K562 (cell line): ENCODE measurements at regions not wholly inside any gene's neighbourhood (a gene's known extent, or its start where the extent isn't known, plus 50 kb on each side); places are given as distances from the start of the nearest gene placed in this dataset.

Experiments
- ATAC-seq: fragments of 200-7000 bp; cut with Tn5 transposase; 3 replicates; pipeline ENCODE4 v1.9.1; 2020; ENCODE audit warnings: moderate library complexity
- BruUV-seq: library from RNA; stranded (reverse); fragments of 400-500 nt; replicated peaks from 2 replicates; lab custom pipeline; 2021; lab: Mats Ljungman, UMichigan
- CTCF ChIA-PET: fragments of 300-600 bp; formaldehyde crosslinking; extraction: SDS; loops from one replicate; lab custom pipeline; 2021; ENCODE audit warnings: low intra/inter-chr PET ratio; lab: Yijun Ruan, JAX
- POLR2A ChIA-PET: fragments of 300-600, 350-650 bp; sonication (Branson Sonifier 250); formaldehyde crosslinking; extraction: SDS; loops from one replicate; lab custom pipeline; 2021; ENCODE audit warnings: antibody characterized with exemption, inconsistent platforms; lab: Yijun Ruan, JAX
- DNase-seq, 4 experiments: peaks; one replicate each; pipeline versions ENCODE4 v3.0.0 to v3.0.0-alpha.2; 2011 to 2018; ENCODE audit warnings: low spot score in 3 of 4, mixed read lengths in 3 of 4; ENCODE audit errors: extremely low read depth in 1 of 4
- FAIRE-seq: peaks from 2 replicates; lab custom pipeline; 2011; peaks lifted over from hg19 to GRCh38; lab: Jason Lieb, UNC
- H2AFZ ChIP-seq: 2 replicates; pipeline ENCODE4 v1.6.0; 2011; ENCODE audit warnings: low read depth, low read length, control low read depth, inconsistent platforms
- H3K27ac ChIP-seq: fragments of 200-600 bp; 3 replicates; pipeline ENCODE4 v1.8.0; 2011; ENCODE audit warnings: low read depth, mild to moderate bottlenecking, control low read depth, inconsistent platforms, low read length, moderate library complexity, mixed read lengths; ENCODE audit errors: extremely low read depth
- H3K27me3 ChIP-seq, 2 experiments: fragments of 300-600 bp in 1 of 2; 2 replicates in 1 of 2; 3 replicates in 1 of 2; pipeline versions ENCODE4 v1.6.0 to v1.8.0; 2011; ENCODE audit warnings: inconsistent platforms in 2 of 2, low read length in 2 of 2, mild to moderate bottlenecking in 1 of 2, mixed read lengths in 1 of 2, moderate library complexity in 1 of 2; ENCODE audit not compliant: control insufficient read depth in 2 of 2, insufficient read depth in 2 of 2
- H3K36me3 ChIP-seq: fragments of 300-600 bp; 3 replicates; pipeline ENCODE4 v1.8.0; 2011; ENCODE audit warnings: mild to moderate bottlenecking, low read length, inconsistent platforms; ENCODE audit not compliant: control insufficient read depth, insufficient read depth
- H3K4me1 ChIP-seq, 2 experiments: fragments of 200-600 bp in 1 of 2; replicated peaks in 1 of 2; 2 replicates in 1 of 2; 3 replicates in 1 of 2; pipeline versions ENCODE4 v1.5.1 to v1.8.0; 2011; ENCODE audit warnings: inconsistent platforms in 2 of 2, low read length in 2 of 2, mild to moderate bottlenecking in 1 of 2, mixed read lengths in 1 of 2, moderate library complexity in 1 of 2; ENCODE audit not compliant: control insufficient read depth in 2 of 2, insufficient read depth in 2 of 2
- H3K4me2 ChIP-seq: 2 replicates; pipeline ENCODE4 v1.6.1; 2011; ENCODE audit warnings: low read length, control low read depth, inconsistent platforms, mixed read lengths; ENCODE audit not compliant: insufficient read depth
- H3K4me3 ChIP-seq: fragments of 200-600 bp; sonication (generic), shearing (Covaris generic); 2 replicates; pipeline ENCODE4 v1.5.1; 2016; ENCODE audit warnings: control low read depth, inconsistent platforms
- H3K79me2 ChIP-seq: fragments of 200-600 bp; 3 replicates; pipeline ENCODE4 v1.8.0; 2011; ENCODE audit warnings: low read length, inconsistent platforms; ENCODE audit not compliant: control insufficient read depth, insufficient read depth
- H3K9ac ChIP-seq, 2 experiments: 2 replicates each; pipeline versions ENCODE4 v1.6.0 to v1.6.1; 2011; ENCODE audit warnings: low read depth in 2 of 2, low read length in 2 of 2, control low read depth in 1 of 2, inconsistent platforms in 1 of 2, mild to moderate bottlenecking in 1 of 2, mixed read lengths in 1 of 2; ENCODE audit not compliant: insufficient read depth in 1 of 2
- H3K9me1 ChIP-seq: one replicate; pipeline ENCODE4 v1.6.0; 2011; ENCODE audit warnings: inconsistent platforms, mild to moderate bottlenecking, low read length, moderate library complexity; ENCODE audit not compliant: control insufficient read depth, insufficient read depth
- H3K9me3 ChIP-seq: replicated peaks from 2 replicates; pipeline ENCODE4 v1.5.1; 2011; ENCODE audit warnings: low read depth, low read length, inconsistent platforms; ENCODE audit not compliant: control insufficient read depth, insufficient read depth
- H4K20me1 ChIP-seq: replicated peaks from 2 replicates; pipeline ENCODE4 v1.6.1; 2011; ENCODE audit warnings: low read length, inconsistent platforms, mixed read lengths; ENCODE audit not compliant: control insufficient read depth, insufficient read depth
- BDP1 ChIP-seq: IDR thresholded peaks from 3 replicates; pipeline ENCODE4 v1.6.1; 2011; ENCODE audit not compliant: insufficient read length, insufficient read depth
- ERF ChIP-seq: fragments of 450-650 bp; formaldehyde crosslinking; IDR thresholded peaks from 2 replicates; pipeline ENCODE4 v1.4.0; 2020; ENCODE audit warnings: mild to moderate bottlenecking, mixed read lengths
- KLF10 ChIP-seq: fragments of 250-450 bp; sonication (Bioruptor Pico); IDR thresholded peaks from 2 replicates; pipeline ENCODE4 v1.6.1; 2021; ENCODE audit warnings: matching md5 sums
- NCOA6 ChIP-seq: fragments of 450-650 bp; IDR thresholded peaks from 2 replicates; pipeline ENCODE4 v1.6.1; 2017; ENCODE audit warnings: mild to moderate bottlenecking
- PTBP1 ChIP-seq: fragments of 200-400 bp; formaldehyde crosslinking; IDR thresholded peaks from 2 replicates; pipeline ENCODE4 v1.6.1; 2017; ENCODE audit warnings: low read depth, low read length
- ZBTB1 ChIP-seq: sonication (generic); formaldehyde crosslinking; IDR thresholded peaks from 2 replicates; pipeline ENCODE4 v1.8.1; 2023; ENCODE audit warnings: missing genetic modification reagents, low read depth, mild to moderate bottlenecking, borderline replicate concordance
- ZNF507 ChIP-seq: conservative IDR thresholded peaks from 2 replicates; pipeline ENCODE4 v1.6.1; 2017; ENCODE audit warnings: missing genetic modification characterization, missing compliant biosample characterization
- WGBS: fragments of 100-300 bp; shearing (Covaris generic); methylation state at CpG from one replicate; pipeline ENCODE4 v1.1.6; 2016; ENCODE audit warnings: low coverage, mixed read lengths; ENCODE audit not compliant: insufficient coverage; ENCODE audit errors: missing lambda C conversion rate; 5-methylcytosine and 5-hydroxymethylcytosine counted together
- in situ Hi-C: fragments of 300-500 bp; cut with MboI; formaldehyde crosslinking; loops from 4 replicates; pipeline ENCODE4 v1.15.0; 2018; ENCODE audit warnings: inconsistent platforms, mixed read lengths
- intact Hi-C: fragments of 100-400 bp; cut with micrococcal nuclease; formaldehyde crosslinking; loops from 2 replicates; pipeline ENCODE4 v1.14.2; 2022
- TF ChIP-seq, protein P1 (sequence below): fragments of 450-650 bp; formaldehyde crosslinking; IDR thresholded peaks from 2 replicates; pipeline ENCODE4 v1.4.0; 2020; ENCODE audit warnings: mild to moderate bottlenecking, moderate library complexity
- TF ChIP-seq, protein P2 (sequence below): fragments of 450-650 bp; formaldehyde crosslinking; IDR thresholded peaks from 2 replicates; pipeline ENCODE4 v1.4.0; 2022; ENCODE audit warnings: mild to moderate bottlenecking, moderate library complexity

DNA sequence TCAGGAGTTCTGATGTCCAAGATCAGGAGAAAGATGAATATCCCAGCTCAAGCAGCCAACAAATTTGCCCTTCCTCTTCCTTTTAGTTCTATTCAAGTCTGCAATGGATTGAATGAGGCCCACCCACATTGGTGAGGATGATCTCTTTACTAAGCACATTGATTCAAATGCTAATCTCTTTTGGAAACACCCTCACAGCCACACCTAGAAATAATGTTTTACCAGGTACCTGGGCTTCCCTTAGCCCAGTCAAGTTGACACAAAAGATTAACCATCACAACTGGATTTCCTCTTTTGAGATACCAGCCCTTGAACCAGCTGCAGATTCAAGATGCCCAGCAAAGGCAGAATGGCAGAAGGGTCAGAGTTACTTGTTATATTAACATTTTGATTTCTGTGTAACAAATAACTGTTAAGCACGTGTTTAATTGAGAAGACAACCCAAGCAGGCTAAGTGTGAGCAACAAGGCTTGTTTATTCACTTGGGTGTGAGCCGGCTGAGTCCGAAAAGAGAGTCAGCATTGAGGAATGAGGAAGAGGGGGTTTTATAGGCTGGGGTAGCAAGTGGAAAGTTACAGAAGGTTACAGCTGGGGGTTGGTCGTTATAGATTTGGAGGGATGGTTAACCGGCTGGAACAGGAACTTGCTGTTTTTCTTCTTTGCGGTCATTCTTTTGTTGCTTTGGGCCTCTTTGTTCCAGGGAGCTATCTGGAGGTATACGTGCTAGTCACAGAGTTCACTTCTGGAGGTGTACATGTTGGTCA is 180.3 kb downstream of the EMP1 start:
- DNase-seq: no peak
- ChIA-PET POLR2A (interaction anchor here (0.7 kb wide), 1 partner anchor 102 kb away, joined by 3 read pairs; no protein-coding TSS in a partner anchor), CTCF (interaction anchor here (0.5 kb wide), 1 partner anchor 353 kb away, joined by 3 read pairs; no protein-coding TSS in a partner anchor)
- H3K27ac ChIP-seq: no peak overlapping the region
- no peaks in the 10 kb centered on the region for H4K20me1 ChIP-seq
- intact Hi-C loops: no loop called here
- H2AFZ ChIP-seq: no peak overlapping the region
- FAIRE-seq: no peak
- H3K79me2 ChIP-seq: no peaks in the 10 kb centered on the region
- no peaks in the 10 kb centered on the region for H3K4me1 ChIP-seq
- WGBS: 6% methylated on average over 7 of the region's 7 CpGs
- no peak overlapping the region for H3K4me2 ChIP-seq
- TF ChIP-seq ZBTB1 (CRISPR knock-in tag) (no peak), ERF (CRISPR knock-in tag) (no peak), KLF10 (no peak), ZNF507 (tag) (no peak), BDP1 (no peak), NCOA6 (no peak), PTBP1 (no peak)
- TF ChIP-seq, protein P1, sequence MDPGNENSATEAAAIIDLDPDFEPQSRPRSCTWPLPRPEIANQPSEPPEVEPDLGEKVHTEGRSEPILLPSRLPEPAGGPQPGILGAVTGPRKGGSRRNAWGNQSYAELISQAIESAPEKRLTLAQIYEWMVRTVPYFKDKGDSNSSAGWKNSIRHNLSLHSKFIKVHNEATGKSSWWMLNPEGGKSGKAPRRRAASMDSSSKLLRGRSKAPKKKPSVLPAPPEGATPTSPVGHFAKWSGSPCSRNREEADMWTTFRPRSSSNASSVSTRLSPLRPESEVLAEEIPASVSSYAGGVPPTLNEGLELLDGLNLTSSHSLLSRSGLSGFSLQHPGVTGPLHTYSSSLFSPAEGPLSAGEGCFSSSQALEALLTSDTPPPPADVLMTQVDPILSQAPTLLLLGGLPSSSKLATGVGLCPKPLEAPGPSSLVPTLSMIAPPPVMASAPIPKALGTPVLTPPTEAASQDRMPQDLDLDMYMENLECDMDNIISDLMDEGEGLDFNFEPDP (CRISPR knock-in tag): no peak
- TF ChIP-seq, protein P2, sequence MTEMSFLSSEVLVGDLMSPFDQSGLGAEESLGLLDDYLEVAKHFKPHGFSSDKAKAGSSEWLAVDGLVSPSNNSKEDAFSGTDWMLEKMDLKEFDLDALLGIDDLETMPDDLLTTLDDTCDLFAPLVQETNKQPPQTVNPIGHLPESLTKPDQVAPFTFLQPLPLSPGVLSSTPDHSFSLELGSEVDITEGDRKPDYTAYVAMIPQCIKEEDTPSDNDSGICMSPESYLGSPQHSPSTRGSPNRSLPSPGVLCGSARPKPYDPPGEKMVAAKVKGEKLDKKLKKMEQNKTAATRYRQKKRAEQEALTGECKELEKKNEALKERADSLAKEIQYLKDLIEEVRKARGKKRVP: no peak
- H3K9me1 ChIP-seq: no peaks in the 10 kb centered on the region
- no TSS peak for BruUV-seq
- no peak overlapping the region for H3K4me3 ChIP-seq
- no peaks in the 10 kb centered on the region for H3K9me3 ChIP-seq
- in situ Hi-C loops: no loop called here
- H3K27me3 ChIP-seq: no peaks in the 10 kb centered on the region
- no peaks in the 10 kb centered on the region for H3K36me3 ChIP-seq
- no peak overlapping the region for H3K9ac ChIP-seq
- no peak for ATAC-seq
